OCI-LY3 (cell line): ENCODE measurements at regions not wholly inside any gene's neighbourhood (a gene's known extent, or its start where the extent isn't known, plus 50 kb on each side); places are given as distances from the start of the nearest gene placed in this dataset.

Experiments
- H2AFZ ChIP-seq: fragments of 200-600, 300-600 bp; shearing (Covaris generic); 2 replicates; pipeline ENCODE4 v1.6.0; 2014; ENCODE audit warnings: antibody characterized with exemption, low read depth, low read length
- H3K27ac ChIP-seq: fragments of 200-600, 300-600 bp; sonication (generic); 2 replicates; pipeline ENCODE4 v1.5.1; 2014; ENCODE audit warnings: mild to moderate bottlenecking, low read length, moderate library complexity, mixed read lengths
- H3K27me3 ChIP-seq: fragments of 200-600, 300-600 bp; sonication (generic); 2 replicates; pipeline ENCODE4 v1.6.1; 2014; ENCODE audit warnings: low read depth, low read length, mixed read lengths
- H3K36me3 ChIP-seq: fragments of 200-600, 300-600 bp; sonication (generic); replicated peaks from 2 replicates; pipeline ENCODE3; 2014; ENCODE audit warnings: low read depth, low read length, mixed read lengths
- H3K4me1 ChIP-seq: fragments of 300-600, 200-600 bp; sonication (generic); 2 replicates; pipeline ENCODE4 v1.6.1; 2014; ENCODE audit warnings: low read length, mixed read lengths
- H3K4me2 ChIP-seq: fragments of 200-600, 300-600 bp; sonication (generic); 2 replicates; pipeline ENCODE4 v1.6.1; 2014; ENCODE audit warnings: low read length, mixed read lengths
- H3K4me3 ChIP-seq: fragments of 300-600, 200-600 bp; sonication (generic); 2 replicates; pipeline ENCODE4 v1.5.1; 2014; ENCODE audit warnings: antibody characterized with exemption, mild to moderate bottlenecking, low read length, moderate library complexity
- H3K79me2 ChIP-seq: fragments of 300-600, 200-600 bp; shearing (Covaris generic); 2 replicates; pipeline ENCODE4 v1.6.1; 2014; ENCODE audit warnings: mild to moderate bottlenecking, low read length, mixed read lengths
- H3K9ac ChIP-seq: fragments of 300-600, 200-600 bp; shearing (Covaris generic); 2 replicates; pipeline ENCODE4 v1.6.0; 2014; ENCODE audit warnings: mild to moderate bottlenecking, low read length, moderate library complexity
- H3K9me3 ChIP-seq: fragments of 200-600, 300-600 bp; shearing (Covaris generic); 2 replicates; pipeline ENCODE4 v1.6.1; 2014; ENCODE audit warnings: low read length, mixed read lengths; ENCODE audit not compliant: insufficient read depth
- H4K20me1 ChIP-seq: fragments of 200-600, 300-600 bp; sonication (generic); 2 replicates; pipeline ENCODE4 v1.6.1; 2016; ENCODE audit warnings: low read length, mixed read lengths; ENCODE audit not compliant: insufficient read depth
- CTCF ChIP-seq: fragments of 200-600, 300-600 bp; sonication (generic); IDR thresholded peaks from 2 replicates; pipeline ENCODE4 v1.5.1; 2014; ENCODE audit warnings: antibody characterized with exemption, low read length, low read depth
- EZH2phosphoT487 ChIP-seq: fragments of 200-600 bp; shearing (Covaris generic); IDR thresholded peaks from 2 replicates; pipeline ENCODE4 v1.6.1; 2018; ENCODE audit warnings: antibody characterized with exemption, mixed run types, low read depth

DNA sequence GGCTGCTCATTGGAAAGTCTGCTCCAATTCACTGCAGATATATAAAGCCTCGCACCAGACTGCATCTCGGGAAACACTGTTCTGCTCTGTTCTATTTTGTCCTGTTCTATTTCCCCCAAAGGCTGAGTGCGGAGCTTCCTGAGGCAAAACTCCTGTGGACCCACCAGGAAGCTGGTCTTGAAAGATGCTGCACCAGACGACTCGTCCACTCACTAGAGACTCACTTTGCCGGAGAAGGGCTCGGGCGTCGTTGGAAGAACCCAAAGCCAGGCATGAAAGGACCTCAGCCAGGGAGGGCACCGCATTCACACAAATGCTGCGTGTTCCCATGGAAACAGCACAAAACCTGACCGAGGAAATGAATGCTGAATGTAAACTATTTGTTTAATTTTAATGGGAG, 331.2 kb upstream of the SFSWAP start:
- H3K27me3 ChIP-seq: no peaks in the 10 kb centered on the region
- H2AFZ ChIP-seq: no peak overlapping the region

GRCh38 chr12:131380220-131380964, 330.5 kb upstream of the SFSWAP start:
- Histone ChIP-seq H3K9ac (no peak overlapping the region), H3K4me2 (no peak overlapping the region), H3K4me1 (no peaks in the 10 kb centered on the region), H3K9me3 (no peaks in the 10 kb centered on the region), H3K27me3 (no peaks in the 10 kb centered on the region), H4K20me1 (no peaks in the 10 kb centered on the region), H3K4me3 (no peak overlapping the region), H3K27ac (no peak overlapping the region), H3K36me3 (no peaks in the 10 kb centered on the region), H2AFZ (no peak overlapping the region), H3K79me2 (no peaks in the 10 kb centered on the region)
- TF ChIP-seq EZH2phosphoT487: no peak
- no peak for TF ChIP-seq CTCF

More for the DNA sequence above, 331.2 kb upstream of the SFSWAP start:
- Histone ChIP-seq H3K4me2 (no peak overlapping the region), H3K4me1 (no peaks in the 10 kb centered on the region), H4K20me1 (no peaks in the 10 kb centered on the region), H3K9ac (no peak overlapping the region), H3K36me3 (no peaks in the 10 kb centered on the region), H3K79me2 (no peaks in the 10 kb centered on the region), H3K27ac (no peak overlapping the region), H3K4me3 (no peak overlapping the region), H3K9me3 (no peaks in the 10 kb centered on the region)
- no peak for TF ChIP-seq CTCF
- TF ChIP-seq EZH2phosphoT487: no peak

DNA sequence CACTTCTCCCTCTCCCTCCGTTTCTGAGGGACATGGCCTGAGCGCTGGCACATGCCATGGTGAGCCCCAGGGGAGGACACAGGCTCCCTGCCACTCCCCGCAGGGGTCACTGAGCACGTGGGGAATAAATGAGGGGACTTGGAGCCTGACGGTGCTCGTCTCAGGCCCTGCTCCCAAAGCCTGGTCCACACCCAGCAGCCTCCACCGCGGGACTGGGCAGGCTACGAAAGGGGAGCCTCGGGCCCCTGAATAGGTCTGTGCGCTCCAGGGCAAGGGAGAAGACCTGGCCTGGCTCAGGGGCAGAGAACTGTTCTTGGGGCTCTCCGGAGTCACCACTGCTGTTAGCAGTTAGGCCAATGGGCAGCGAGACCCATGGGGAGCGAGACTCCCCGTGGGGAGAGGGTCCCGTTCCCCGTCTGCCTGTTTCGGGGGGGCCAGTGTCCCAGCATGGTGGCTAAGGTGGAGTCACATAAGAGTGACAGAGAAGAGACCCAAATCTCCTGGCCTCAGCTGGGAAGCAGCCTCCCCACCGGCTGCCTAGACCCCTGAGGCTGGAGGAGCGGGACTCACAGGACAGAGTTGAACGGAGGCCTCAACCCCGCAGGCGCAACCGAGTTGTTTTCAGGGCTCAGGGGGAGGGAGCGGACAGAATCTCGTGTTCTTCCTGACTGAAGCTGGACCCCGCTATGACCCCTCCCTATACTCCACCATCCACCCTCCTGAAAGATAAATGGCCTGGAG, 329.8 kb upstream of the SFSWAP start:
- Histone ChIP-seq H3K9ac (no peak overlapping the region), H3K79me2 (no peaks in the 10 kb centered on the region), H3K27ac (no peak overlapping the region), H3K4me1 (no peaks in the 10 kb centered on the region), H3K27me3 (no peaks in the 10 kb centered on the region), H2AFZ (no peak overlapping the region), H3K36me3 (no peaks in the 10 kb centered on the region), H4K20me1 (no peaks in the 10 kb centered on the region), H3K4me2 (no peak overlapping the region), H3K9me3 (no peaks in the 10 kb centered on the region), H3K4me3 (no peak overlapping the region)
- no peak for TF ChIP-seq EZH2phosphoT487
- no peak for TF ChIP-seq CTCF

GRCh38 chr12:131381716-131382430, 329.0 kb upstream of the SFSWAP start:
- no peak overlapping the region for H3K4me2 ChIP-seq
- H3K79me2 ChIP-seq: no peaks in the 10 kb centered on the region
- H3K4me3 ChIP-seq: no peak overlapping the region
- no peak overlapping the region for H3K27ac ChIP-seq
- H4K20me1 ChIP-seq: no peaks in the 10 kb centered on the region
- H2AFZ ChIP-seq: no peak overlapping the region
- H3K27me3 ChIP-seq: no peaks in the 10 kb centered on the region
- TF ChIP-seq EZH2phosphoT487: no peak
- H3K9ac ChIP-seq: no peak overlapping the region
- no peaks in the 10 kb centered on the region for H3K36me3 ChIP-seq
- H3K9me3 ChIP-seq: no peaks in the 10 kb centered on the region
- no peaks in the 10 kb centered on the region for H3K4me1 ChIP-seq
